ENCODE measurements at regions not wholly inside any gene's neighbourhood (a gene's known extent, or its start where the extent isn't known, plus 50 kb on each side); places are given as distances from the start of the nearest gene placed in this dataset.
"Not testable (repeated sequence)": the region's sequence is repeated elsewhere in the genome, so short reads cannot be mapped to it uniquely, and the experiment has no call there.

- Histone ChIP-seq H3K27ac (ENCODE audit: low read length in 2 of 2) (no peak overlapping the region), H3K9ac (ENCODE audit: low read length) (no peak overlapping the region), H3K27me3 (replicated peaks in 1 of 4; ENCODE audit: control extremely low read depth in 1 of 4, control insufficient read depth in 3 of 4, insufficient read depth in 4 of 4, low read length in 3 of 4) (peaks cover 0 to 2% (median 0%) of the 10 kb centered on the region in 4 experiments), H3K79me2 (ENCODE audit: control insufficient read depth, insufficient read depth, low read length) (no peaks in the 10 kb centered on the region), H4K20me1 (ENCODE audit: control insufficient read depth, insufficient read depth, low read length, poor library complexity, severe bottlenecking) (no peaks in the 10 kb centered on the region), H3K9me3 (ENCODE audit: control extremely low read depth in 1 of 3, control insufficient read depth in 2 of 3, insufficient read depth in 1 of 3, low read length in 2 of 3) (peaks cover 0 to 11% (median 4%) of the 10 kb centered on the region in 3 donors), H3K4me1 (ENCODE audit: control insufficient read depth in 2 of 2, insufficient read depth in 2 of 2, low read length in 2 of 2) (no peaks in the 10 kb centered on the region), H3K4me3 (ENCODE audit: control extremely low read depth in 1 of 5, extremely low read depth in 1 of 5, insufficient read depth in 1 of 5, low read depth in 2 of 5, low read length in 4 of 5) (no peak overlapping the region), H3K4me2 (replicated peaks; ENCODE audit: low read depth, low read length, poor library complexity, severe bottlenecking) (no peak overlapping the region), H2AFZ (ENCODE audit: insufficient read depth, low read depth, low read length, poor library complexity, severe bottlenecking) (no peak overlapping the region), H3K36me3 (replicated peaks in 1 of 2; ENCODE audit: control extremely low read depth in 1 of 2, control insufficient read depth in 1 of 2, extremely low read depth in 1 of 2, insufficient read depth in 2 of 2, low read length in 1 of 2) (no peaks in the 10 kb centered on the region)
- Mint-ChIP-seq H3K27me3 (peaks cover 13% of the 10 kb centered on the region), H3K4me1 (peaks cover 7% of the 10 kb centered on the region), H3K9me3 (ENCODE audit: insufficient read depth) (peaks cover 11% of the 10 kb centered on the region), H3K4me3 (no peak overlapping the region), H3K27ac (no peak overlapping the region)
- TF ChIP-seq EZH2 (IDR thresholded peaks at IDR 0.05; ENCODE audit: borderline replicate concordance, insufficient read depth, low read depth, low read length, poor library complexity, severe bottlenecking) (no peak), CTCF (IDR thresholded peaks at IDR 0.05) (no peak)
- ATAC-seq (ENCODE audit: low read depth) (no peak), DNase-seq (no peak)
- POLR2A ChIA-PET = no interaction called here
- WGBS (ENCODE audit: insufficient coverage) = 80% methylated on average over 2 of the region's 8 CpGs
- intact Hi-C loops (cut with micrococcal nuclease) = no loop called here
- CTCF ChIA-PET = no interaction called here
Measured at GRCh38 chr7:156566812-156567549, 73.6 kb upstream of the RNF32 start.

DNA sequence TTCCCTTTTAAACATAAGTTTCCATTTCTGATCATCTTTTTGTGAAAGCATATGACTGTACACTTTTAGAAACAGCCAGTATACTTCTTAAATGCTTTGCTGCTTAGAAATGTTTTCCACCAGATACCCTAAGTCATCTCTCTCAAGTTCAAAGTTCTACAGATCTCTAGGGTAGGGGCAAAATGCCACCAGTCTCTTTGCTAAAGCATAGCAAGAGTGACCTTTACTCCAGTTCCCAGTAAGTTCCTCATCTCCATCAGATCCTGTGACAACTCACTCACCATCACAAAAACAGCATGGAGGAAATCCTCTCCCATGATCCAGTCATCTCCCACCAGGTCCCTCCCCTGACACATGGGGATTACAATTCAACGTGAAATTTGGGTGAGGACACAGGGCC is 75.6 kb upstream of the RNF32 start:
- intact Hi-C loops (cut with micrococcal nuclease); H3K27me3 ChIP-seq (replicated peaks in 1 of 4; ENCODE audit: control extremely low read depth in 1 of 4, control insufficient read depth in 3 of 4, insufficient read depth in 4 of 4, low read length in 3 of 4); H3K27ac ChIP-seq (ENCODE audit: low read length in 2 of 2); CTCF ChIA-PET; H3K4me3 ChIP-seq (ENCODE audit: control extremely low read depth in 1 of 5, extremely low read depth in 1 of 5, insufficient read depth in 1 of 5, low read depth in 2 of 5, low read length in 4 of 5); H3K9ac ChIP-seq (ENCODE audit: low read length); H3K4me3 Mint-ChIP-seq; DNase-seq; H3K4me2 ChIP-seq (replicated peaks; ENCODE audit: low read depth, low read length, poor library complexity, severe bottlenecking); H3K4me1 Mint-ChIP-seq; H4K20me1 ChIP-seq (ENCODE audit: control insufficient read depth, insufficient read depth, low read length, poor library complexity, severe bottlenecking); ATAC-seq (ENCODE audit: low read depth); H2AFZ ChIP-seq (ENCODE audit: insufficient read depth, low read depth, low read length, poor library complexity, severe bottlenecking); POLR2A ChIA-PET; H3K36me3 ChIP-seq (replicated peaks in 1 of 2; ENCODE audit: control extremely low read depth in 1 of 2, control insufficient read depth in 1 of 2, extremely low read depth in 1 of 2, insufficient read depth in 2 of 2, low read length in 1 of 2); H3K27ac Mint-ChIP-seq; H3K4me1 ChIP-seq (ENCODE audit: control insufficient read depth in 2 of 2, insufficient read depth in 2 of 2, low read length in 2 of 2); H3K79me2 ChIP-seq (ENCODE audit: control insufficient read depth, insufficient read depth, low read length): not testable (repeated sequence)
- H3K9me3 Mint-ChIP-seq (ENCODE audit: insufficient read depth) = peaks cover 11% of the 10 kb centered on the region
- H3K27me3 Mint-ChIP-seq = peaks cover 25% of the 10 kb centered on the region
- WGBS (ENCODE audit: insufficient coverage) = no CpG with 5 or more reads among the region's 1 CpG
- H3K9me3 ChIP-seq (ENCODE audit: control extremely low read depth in 1 of 3, control insufficient read depth in 2 of 3, insufficient read depth in 1 of 3, low read length in 2 of 3) = peaks cover 0 to 11% (median 4%) of the 10 kb centered on the region in 3 donors

All from B cell (primary cell).